HEK293 (cell line): ENCODE measurements at regions not wholly inside any gene's neighbourhood (a gene's known extent, or its start where the extent isn't known, plus 50 kb on each side); places are given as distances from the start of the nearest gene placed in this dataset.

ENCODE experiments used
- CTCF ChIP-seq: fragments of 450-650 bp; formaldehyde crosslinking; IDR thresholded peaks from 2 replicates; pipeline ENCODE4 v1.5.1; 2016; ENCODE audit warnings: missing biosample characterization, missing genetic modification characterization
- ZNF221 ChIP-seq: fragments of 450-650 bp; formaldehyde crosslinking; IDR thresholded peaks from 2 replicates; pipeline ENCODE4 v1.5.1; 2017; ENCODE audit warnings: missing biosample characterization, missing genetic modification characterization, borderline replicate concordance

GRCh38 chr21:20627594-20627993 is 370.6 kb upstream of the NCAM2 start:
- TF ChIP-seq CTCF (no peak), ZNF221 (no peak)
